Astrocyte (in vitro differentiated cells and primary cell): ENCODE measurements at regions not wholly inside any gene's neighbourhood (a gene's known extent, or its start where the extent isn't known, plus 50 kb on each side); places are given as distances from the start of the nearest gene placed in this dataset.

Experiments
- DNase-seq: peaks from one replicate; pipeline ENCODE4 v3.0.0-alpha.2; 2010; ENCODE audit warnings: low read depth
- FAIRE-seq: peaks from 2 replicates; lab custom pipeline; 2011; peaks lifted over from hg19 to GRCh38; lab: Jason Lieb, UNC
- H2AFZ ChIP-seq: 2 replicates; pipeline ENCODE4 v1.6.0; 2012; ENCODE audit warnings: low read depth, low read length, inconsistent platforms
- H3K27ac ChIP-seq: 2 replicates; pipeline ENCODE4 v1.5.1; 2011; ENCODE audit warnings: low read depth, low read length, inconsistent platforms
- H3K27me3 ChIP-seq: 2 replicates; pipeline ENCODE4 v1.6.0; 2011; ENCODE audit warnings: low read length, inconsistent platforms; ENCODE audit not compliant: insufficient read depth
- H3K36me3 ChIP-seq: 2 replicates; pipeline ENCODE4 v1.5.1; 2011; ENCODE audit warnings: low read length, inconsistent platforms; ENCODE audit not compliant: insufficient read depth
- H3K4me1 ChIP-seq: 2 replicates; pipeline ENCODE4 v1.5.1; 2011; ENCODE audit warnings: low read length, inconsistent platforms; ENCODE audit not compliant: insufficient read depth
- H3K4me2 ChIP-seq: 2 replicates; pipeline ENCODE4 v1.6.0; 2012; ENCODE audit warnings: low read length, inconsistent platforms
- H3K4me3 ChIP-seq: 2 replicates; pipeline ENCODE4 v1.5.1; 2011; ENCODE audit warnings: low read depth, mild to moderate bottlenecking, low read length, inconsistent platforms; ENCODE audit not compliant: insufficient read depth
- H3K79me2 ChIP-seq: 2 replicates; pipeline ENCODE4 v1.6.0; 2012; ENCODE audit warnings: mild to moderate bottlenecking, low read length, inconsistent platforms; ENCODE audit not compliant: insufficient read depth
- H3K9ac ChIP-seq: 2 replicates; pipeline ENCODE4 v1.6.0; 2012; ENCODE audit warnings: mild to moderate bottlenecking, low read length, inconsistent platforms
- H3K9me3 ChIP-seq: 2 replicates; pipeline ENCODE4 v1.5.1; 2012; ENCODE audit warnings: low read depth, mild to moderate bottlenecking, low read length, inconsistent platforms; ENCODE audit not compliant: insufficient read depth
- H4K20me1 ChIP-seq: 2 replicates; pipeline ENCODE4 v1.6.0; 2012; ENCODE audit warnings: low read length, inconsistent platforms; ENCODE audit not compliant: insufficient read depth
- H3K27ac Mint-ChIP-seq: one replicate; pipeline ENCODE4 v1.8.0; 2021; ENCODE audit warnings: mild to moderate bottlenecking, mixed read lengths; ENCODE audit not compliant: unreplicated experiment
- H3K27me3 Mint-ChIP-seq: one replicate; pipeline ENCODE4 v1.8.0; 2021; ENCODE audit warnings: low read depth, mixed read lengths; ENCODE audit not compliant: unreplicated experiment
- H3K36me3 Mint-ChIP-seq: one replicate; pipeline ENCODE4 v1.8.0; 2021; ENCODE audit warnings: low read depth, mixed read lengths; ENCODE audit not compliant: unreplicated experiment
- H3K4me1 Mint-ChIP-seq: one replicate; pipeline ENCODE4 v1.8.0; 2021; ENCODE audit warnings: low read depth, mixed read lengths; ENCODE audit not compliant: unreplicated experiment
- H3K4me3 Mint-ChIP-seq: one replicate; pipeline ENCODE4 v1.8.0; 2021; ENCODE audit warnings: mild to moderate bottlenecking, moderate library complexity, mixed read lengths; ENCODE audit not compliant: unreplicated experiment
- H3K9me3 Mint-ChIP-seq: one replicate; pipeline ENCODE4 v1.8.0; 2021; ENCODE audit warnings: mild to moderate bottlenecking, mixed read lengths; ENCODE audit not compliant: unreplicated experiment
- CTCF ChIP-seq: IDR thresholded peaks from 2 replicates; pipeline ENCODE4 v1.5.1; 2011; ENCODE audit warnings: low read depth, mild to moderate bottlenecking, inconsistent platforms, low read length, moderate library complexity; ENCODE audit not compliant: insufficient read depth
- EZH2 ChIP-seq: IDR thresholded peaks from 2 replicates; pipeline ENCODE4 v1.6.1; 2012; ENCODE audit warnings: mild to moderate bottlenecking, low read length, inconsistent platforms; ENCODE audit not compliant: insufficient read depth

DNA sequence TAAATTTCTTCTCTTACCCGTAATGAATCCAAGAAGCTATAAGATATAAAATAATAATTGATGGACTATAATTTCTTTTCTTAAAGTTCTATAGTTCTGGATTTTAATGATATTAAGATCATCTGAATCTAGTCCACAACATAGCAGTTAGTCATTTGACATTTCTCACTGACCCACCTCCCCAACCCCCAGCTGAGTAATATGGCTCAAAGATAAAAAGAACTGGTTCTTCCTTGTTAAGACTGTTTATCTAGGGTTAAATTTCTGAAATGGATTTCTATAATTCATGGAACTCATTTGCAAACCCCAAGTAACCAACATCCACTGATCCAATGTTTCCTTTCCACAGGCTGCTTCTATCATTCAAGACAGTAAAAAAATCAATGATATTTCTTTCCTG lies 133.9 kb upstream of the SOX9 start:
- Histone ChIP-seq H3K4me1 (peaks cover 3% of the 10 kb centered on the region), H3K4me3 (no peak overlapping the region), H3K4me2 (peak overlapping the region; percentile 21), H3K36me3 (no peaks in the 10 kb centered on the region), H4K20me1 (no peaks in the 10 kb centered on the region), H3K79me2 (no peaks in the 10 kb centered on the region), H3K27me3 (no peaks in the 10 kb centered on the region), H2AFZ (no peak overlapping the region), H3K9ac (no peak overlapping the region), H3K27ac (no peak overlapping the region), H3K9me3 (no peaks in the 10 kb centered on the region)
- Mint-ChIP-seq H3K9me3 (no peaks in the 10 kb centered on the region), H3K4me1 (peaks cover 12% of the 10 kb centered on the region), H3K36me3 (no peaks in the 10 kb centered on the region), H3K27ac (no peak overlapping the region), H3K27me3 (no peaks in the 10 kb centered on the region), H3K4me3 (no peak overlapping the region)
- no peak for TF ChIP-seq CTCF
- no peak for TF ChIP-seq EZH2
- DNase-seq (no peak), FAIRE-seq (no peak)

DNA sequence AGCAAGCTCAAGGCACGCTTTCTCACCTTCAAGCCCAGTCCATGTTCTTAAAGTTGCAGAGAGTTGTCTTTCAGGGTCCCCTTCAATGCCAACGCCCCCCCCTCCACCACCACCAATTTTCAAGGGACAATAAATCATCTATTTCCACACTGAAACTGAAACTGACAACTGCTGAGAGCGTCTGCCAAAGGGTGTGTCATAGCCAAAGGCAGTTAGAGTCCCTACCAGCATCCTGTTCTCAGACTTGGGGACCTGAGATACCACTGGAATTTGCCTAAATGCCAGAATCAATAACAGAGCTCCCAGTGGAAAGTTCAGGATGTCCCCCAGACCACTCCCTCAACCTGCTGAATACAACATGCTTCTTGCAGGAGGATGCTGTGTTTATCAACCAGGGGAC lies 133.2 kb upstream of the SOX9 start:
- Mint-ChIP-seq H3K36me3 (no peaks in the 10 kb centered on the region), H3K9me3 (no peaks in the 10 kb centered on the region), H3K4me3 (no peak overlapping the region), H3K4me1 (peaks cover 12% of the 10 kb centered on the region), H3K27me3 (no peaks in the 10 kb centered on the region), H3K27ac (no peak overlapping the region)
- H4K20me1 ChIP-seq: no peaks in the 10 kb centered on the region
- no peak for TF ChIP-seq CTCF
- no peak for TF ChIP-seq EZH2
- H3K4me3 ChIP-seq: no peak overlapping the region
- H2AFZ ChIP-seq: no peak overlapping the region
- H3K4me1 ChIP-seq: peaks cover 3% of the 10 kb centered on the region
- FAIRE-seq (no peak), DNase-seq (peak; percentile 10)
- no peaks in the 10 kb centered on the region for H3K27me3 ChIP-seq
- no peaks in the 10 kb centered on the region for H3K9me3 ChIP-seq
- no peaks in the 10 kb centered on the region for H3K79me2 ChIP-seq
- no peak overlapping the region for H3K27ac ChIP-seq
- peak overlapping the region; percentile 21 for H3K4me2 ChIP-seq
- H3K9ac ChIP-seq: no peak overlapping the region
- no peaks in the 10 kb centered on the region for H3K36me3 ChIP-seq

- Histone ChIP-seq H3K27ac (no peak overlapping the region), H4K20me1 (no peaks in the 10 kb centered on the region), H2AFZ (no peak overlapping the region), H3K27me3 (no peaks in the 10 kb centered on the region), H3K4me2 (no peak overlapping the region), H3K4me3 (no peak overlapping the region), H3K79me2 (no peaks in the 10 kb centered on the region), H3K9ac (no peak overlapping the region), H3K9me3 (no peaks in the 10 kb centered on the region), H3K4me1 (peaks cover 3% of the 10 kb centered on the region), H3K36me3 (no peaks in the 10 kb centered on the region)
- peaks cover 12% of the 10 kb centered on the region for H3K4me1 Mint-ChIP-seq
- no peaks in the 10 kb centered on the region for H3K9me3 Mint-ChIP-seq
- peaks cover 2% of the 10 kb centered on the region for H3K27me3 Mint-ChIP-seq
- TF ChIP-seq CTCF (no peak), EZH2 (no peak)
- no peak for FAIRE-seq
- no peak overlapping the region for H3K27ac Mint-ChIP-seq
- H3K36me3 Mint-ChIP-seq: no peaks in the 10 kb centered on the region
- H3K4me3 Mint-ChIP-seq: no peak overlapping the region
- no peak for DNase-seq
These were observed 131.7 kb upstream of the SOX9 start for GRCh38 chr17:71989117-71989516.
